Trophoblast cell (in vitro differentiated cells and primary cell): ENCODE measurements at regions not wholly inside any gene's neighbourhood (a gene's known extent, or its start where the extent isn't known, plus 50 kb on each side); places are given as distances from the start of the nearest gene placed in this dataset.

ENCODE experiments used
- DNase-seq, 2 donors: peaks; one replicate each; pipeline ENCODE4 v3.0.0-alpha.2; 2016
- H2AFZ ChIP-seq: 2 replicates; pipeline ENCODE4 v1.6.1; 2013; ENCODE audit warnings: low read length, moderate library complexity, mild to moderate bottlenecking; ENCODE audit not compliant: insufficient read depth, poor library complexity
- H2AK5ac ChIP-seq: 2 replicates; pipeline ENCODE4 v1.6.1; 2013; ENCODE audit warnings: mild to moderate bottlenecking, low read length
- H2BK120ac ChIP-seq: 2 replicates; pipeline ENCODE4 v1.6.1; 2013; ENCODE audit warnings: low read length, mild to moderate bottlenecking, moderate library complexity; ENCODE audit not compliant: insufficient read depth, poor library complexity
- H2BK12ac ChIP-seq: 2 replicates; pipeline ENCODE4 v1.6.1; 2013; ENCODE audit warnings: mild to moderate bottlenecking, low read length, moderate library complexity
- H2BK5ac ChIP-seq: 2 replicates; pipeline ENCODE4 v1.6.1; 2013; ENCODE audit warnings: low read length, low read depth, moderate library complexity, mild to moderate bottlenecking; ENCODE audit not compliant: poor library complexity
- H3K14ac ChIP-seq: 2 replicates; pipeline ENCODE4 v1.6.1; 2013; ENCODE audit warnings: mild to moderate bottlenecking, low read length
- H3K18ac ChIP-seq: 2 replicates; pipeline ENCODE4 v1.6.1; 2013; ENCODE audit warnings: mild to moderate bottlenecking, low read length
- H3K23ac ChIP-seq: 2 replicates; pipeline ENCODE4 v1.6.1; 2013; ENCODE audit warnings: low read length
- H3K27ac ChIP-seq: 2 replicates; pipeline ENCODE4 v1.5.1; 2013; ENCODE audit warnings: low read depth, mild to moderate bottlenecking, inconsistent platforms, low read length, moderate library complexity
- H3K27me3 ChIP-seq: 2 replicates; pipeline ENCODE4 v1.6.1; 2013; ENCODE audit warnings: inconsistent platforms, mild to moderate bottlenecking, low read length, moderate library complexity; ENCODE audit not compliant: insufficient read depth
- H3K36me3 ChIP-seq, 2 experiments: 1 replicate in 1 of 2; 2 replicates in 1 of 2; pipeline ENCODE4 v1.6.1; 2013; ENCODE audit warnings: low read length in 2 of 2, mild to moderate bottlenecking in 2 of 2, moderate library complexity in 1 of 2; ENCODE audit not compliant: insufficient read depth in 2 of 2, control insufficient read depth in 1 of 2
- H3K4ac ChIP-seq: 2 replicates; pipeline ENCODE4 v1.6.1; 2013; ENCODE audit warnings: low read depth, mild to moderate bottlenecking, low read length, moderate library complexity
- H3K4me1 ChIP-seq, 2 experiments: 1 replicate in 1 of 2; 2 replicates in 1 of 2; pipeline ENCODE4 v1.6.1; 2013; ENCODE audit warnings: low read length in 2 of 2, mild to moderate bottlenecking in 2 of 2, moderate library complexity in 1 of 2; ENCODE audit not compliant: insufficient read depth in 2 of 2, control insufficient read depth in 1 of 2
- H3K4me2 ChIP-seq: 2 replicates; pipeline ENCODE4 v1.6.1; 2013; ENCODE audit warnings: inconsistent platforms, mild to moderate bottlenecking, low read length, moderate library complexity
- H3K4me3 ChIP-seq: 2 replicates; pipeline ENCODE4 v1.5.1; 2013; ENCODE audit warnings: mild to moderate bottlenecking, low read depth, low read length, inconsistent platforms
- H3K79me1 ChIP-seq: one replicate; pipeline ENCODE4 v1.6.1; 2013; ENCODE audit warnings: low read length
- H3K79me2 ChIP-seq: 2 replicates; pipeline ENCODE4 v1.6.1; 2013; ENCODE audit warnings: low read length, mild to moderate bottlenecking; ENCODE audit not compliant: control insufficient read depth, insufficient read depth, poor library complexity
- H3K9ac ChIP-seq: 2 replicates; pipeline ENCODE4 v1.6.1; 2013; ENCODE audit warnings: mild to moderate bottlenecking, low read length
- H3K9me3 ChIP-seq: 2 replicates; pipeline ENCODE4 v1.6.1; 2013; ENCODE audit warnings: low read depth, mild to moderate bottlenecking, control low read depth, inconsistent platforms, low read length; ENCODE audit not compliant: insufficient read depth
- H4K12ac ChIP-seq: 2 replicates; pipeline ENCODE4 v1.6.1; 2013; ENCODE audit warnings: low read depth, mild to moderate bottlenecking, low read length, moderate library complexity
- H4K8ac ChIP-seq: 2 replicates; pipeline ENCODE4 v1.6.1; 2013; ENCODE audit warnings: low read depth, mild to moderate bottlenecking, low read length, moderate library complexity
- H4K91ac ChIP-seq: one replicate; pipeline ENCODE4 v1.6.1; 2013; ENCODE audit warnings: low read depth, mild to moderate bottlenecking, low read length, moderate library complexity
- WGBS: extraction: QIAGEN DNeasy Blood & Tissue Kit; methylation state at CpG from one replicate; pipeline ENCODE4 v1.1.7; 2013; ENCODE audit warnings: missing lambda C conversion rate; ENCODE audit not compliant: insufficient read length, insufficient coverage; ENCODE audit errors: extremely low coverage; 5-methylcytosine and 5-hydroxymethylcytosine counted together

DNA sequence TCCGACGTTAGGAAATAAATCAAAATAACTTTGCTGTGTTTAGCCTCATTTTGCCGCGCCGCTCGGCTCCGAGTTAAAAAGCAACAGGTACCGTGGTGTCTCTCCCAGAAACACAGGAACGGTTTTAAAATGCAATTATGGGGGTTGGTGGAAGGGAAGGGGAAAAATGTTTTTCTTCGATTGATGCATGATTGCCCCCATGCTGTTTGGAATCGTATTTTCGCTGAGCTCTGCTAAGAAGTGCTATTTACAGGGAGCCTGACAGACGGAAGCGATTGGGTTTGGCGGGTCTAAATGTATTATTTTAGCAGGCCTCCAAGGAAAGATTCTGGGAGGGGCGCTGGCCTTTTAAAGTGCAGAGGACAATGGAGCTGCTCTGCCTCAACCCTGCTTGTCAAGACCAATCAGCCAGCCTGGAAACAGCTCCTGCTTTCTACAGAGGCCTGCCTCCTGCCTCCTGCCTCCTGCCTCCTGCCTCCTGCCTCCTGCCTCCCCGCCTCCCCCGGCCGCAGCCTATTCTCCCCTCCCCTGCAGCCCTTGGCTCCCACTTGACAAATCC, 156.7 kb upstream of the TLE3 start:
- Histone ChIP-seq H2BK12ac (no peak overlapping the region), H2AFZ (no peak overlapping the region), H2AK5ac (no peak overlapping the region), H2BK5ac (no peak overlapping the region), H3K4ac (no peak overlapping the region), H3K79me1 (no peaks in the 10 kb centered on the region), H3K18ac (no peak overlapping the region), H3K36me3 (no peaks in the 10 kb centered on the region), H3K27ac (no peak overlapping the region), H4K12ac (no peak overlapping the region), H4K91ac (no peak overlapping the region), H3K23ac (no peak overlapping the region), H3K79me2 (no peaks in the 10 kb centered on the region), H3K27me3 (no peaks in the 10 kb centered on the region), H3K9ac (no peak overlapping the region), H3K9me3 (peaks cover 1% of the 10 kb centered on the region), H2BK120ac (no peak overlapping the region), H4K8ac (no peak overlapping the region), H3K4me3 (no peak overlapping the region), H3K4me1 (peaks cover 7 to 8% of the 10 kb centered on the region in 2 experiments), H3K14ac (no peak overlapping the region), H3K4me2 (no peak overlapping the region)
- DNase-seq: no peak
- 100% methylated on average over 2 of the region's 19 CpGs for WGBS

DNA sequence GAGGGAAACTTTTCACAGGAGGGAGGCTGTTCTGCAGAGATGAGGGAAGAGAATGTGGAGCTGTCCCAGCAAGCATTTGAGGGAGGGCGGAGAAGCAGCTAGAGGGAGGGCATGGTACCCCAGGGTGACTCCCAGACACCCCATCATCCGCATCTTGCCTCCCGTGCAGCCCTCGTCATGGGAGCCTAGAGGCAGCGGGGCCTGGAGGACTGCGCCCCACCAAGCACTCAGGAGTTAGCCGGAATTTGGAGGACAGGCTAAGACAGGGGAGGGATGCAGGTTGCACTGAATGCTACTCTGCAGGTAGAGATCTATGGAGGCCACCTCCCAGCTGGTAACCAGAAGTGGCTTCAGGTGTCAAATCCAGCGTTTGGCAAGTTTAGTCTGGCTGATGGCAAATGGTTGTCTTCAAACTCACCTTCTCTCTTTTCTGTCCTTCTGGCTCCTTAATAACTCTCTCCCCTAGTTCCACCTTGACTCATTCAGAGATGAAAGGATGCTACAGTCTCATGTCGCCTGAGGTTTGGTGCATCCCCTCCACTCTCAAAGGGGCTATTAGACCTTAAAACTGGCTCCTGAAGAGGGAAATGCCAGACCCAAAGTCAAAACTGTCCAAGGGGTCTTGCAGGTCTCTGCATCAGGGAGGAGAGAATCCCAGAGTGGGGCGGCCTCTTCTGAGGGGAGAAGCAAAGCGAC, 155.9 kb upstream of the TLE3 start:
- no peaks in the 10 kb centered on the region for H3K79me2 ChIP-seq
- H2AK5ac ChIP-seq: no peak overlapping the region
- no peak overlapping the region for H2BK12ac ChIP-seq
- peaks cover 2 to 4% of the 10 kb centered on the region in 2 experiments for H3K4me1 ChIP-seq
- H3K4ac ChIP-seq: no peak overlapping the region
- H2BK120ac ChIP-seq: no peak overlapping the region
- no peak overlapping the region for H2AFZ ChIP-seq
- WGBS: no CpG with 5 or more reads among the region's 11 CpGs
- H3K23ac ChIP-seq: no peak overlapping the region
- no peak overlapping the region for H3K18ac ChIP-seq
- H3K9me3 ChIP-seq: peaks cover 1% of the 10 kb centered on the region
- no peak for DNase-seq
- no peak overlapping the region for H3K9ac ChIP-seq
- no peak overlapping the region for H3K4me2 ChIP-seq
- H2BK5ac ChIP-seq: no peak overlapping the region
- H3K27me3 ChIP-seq: no peaks in the 10 kb centered on the region
- no peak overlapping the region for H3K14ac ChIP-seq
- no peaks in the 10 kb centered on the region for H3K36me3 ChIP-seq
- no peak overlapping the region for H4K8ac ChIP-seq
- H3K4me3 ChIP-seq: no peak overlapping the region
- no peak overlapping the region for H3K27ac ChIP-seq
- no peaks in the 10 kb centered on the region for H3K79me1 ChIP-seq
- no peak overlapping the region for H4K91ac ChIP-seq
- no peak overlapping the region for H4K12ac ChIP-seq

DNA sequence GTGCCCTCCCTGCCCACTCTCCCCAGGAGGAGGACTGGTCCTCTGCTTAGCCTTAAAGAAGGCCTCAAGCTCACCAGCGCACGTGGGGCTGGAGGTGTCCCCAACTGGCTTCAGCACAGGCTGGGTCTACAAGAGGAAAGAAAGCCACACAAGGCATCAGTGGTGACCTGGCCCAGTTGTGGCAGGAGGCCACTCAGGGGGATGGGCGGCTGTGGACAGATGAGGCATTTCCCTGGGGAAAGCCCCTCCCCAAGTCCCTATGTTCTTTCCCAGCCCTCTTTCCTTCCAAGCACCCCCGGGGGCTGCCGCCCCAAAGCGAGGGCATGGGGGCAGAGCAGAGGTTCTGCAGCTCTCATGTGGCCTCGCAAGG, 155.2 kb upstream of the TLE3 start:
- H3K4me2 ChIP-seq: no peak overlapping the region
- no peak overlapping the region for H3K4ac ChIP-seq
- WGBS: no CpG with 5 or more reads among the region's 7 CpGs
- no peak overlapping the region for H2BK120ac ChIP-seq
- H3K79me1 ChIP-seq: no peaks in the 10 kb centered on the region
- H2AFZ ChIP-seq: no peak overlapping the region
- H3K14ac ChIP-seq: no peak overlapping the region
- no peak overlapping the region for H2BK5ac ChIP-seq
- no peak overlapping the region for H3K18ac ChIP-seq
- peaks cover 5 to 8% of the 10 kb centered on the region in 2 experiments for H3K4me1 ChIP-seq
- no peaks in the 10 kb centered on the region for H3K27me3 ChIP-seq
- no peak overlapping the region for H3K27ac ChIP-seq
- no peaks in the 10 kb centered on the region for H3K36me3 ChIP-seq
- H4K91ac ChIP-seq: no peak overlapping the region
- H2AK5ac ChIP-seq: no peak overlapping the region
- no peak overlapping the region for H3K23ac ChIP-seq
- H3K79me2 ChIP-seq: no peaks in the 10 kb centered on the region
- no peak for DNase-seq
- peaks cover 1% of the 10 kb centered on the region for H3K9me3 ChIP-seq
- H3K9ac ChIP-seq: no peak overlapping the region
- no peak overlapping the region for H3K4me3 ChIP-seq
- no peak overlapping the region for H4K8ac ChIP-seq
- H2BK12ac ChIP-seq: no peak overlapping the region
- no peak overlapping the region for H4K12ac ChIP-seq

DNA sequence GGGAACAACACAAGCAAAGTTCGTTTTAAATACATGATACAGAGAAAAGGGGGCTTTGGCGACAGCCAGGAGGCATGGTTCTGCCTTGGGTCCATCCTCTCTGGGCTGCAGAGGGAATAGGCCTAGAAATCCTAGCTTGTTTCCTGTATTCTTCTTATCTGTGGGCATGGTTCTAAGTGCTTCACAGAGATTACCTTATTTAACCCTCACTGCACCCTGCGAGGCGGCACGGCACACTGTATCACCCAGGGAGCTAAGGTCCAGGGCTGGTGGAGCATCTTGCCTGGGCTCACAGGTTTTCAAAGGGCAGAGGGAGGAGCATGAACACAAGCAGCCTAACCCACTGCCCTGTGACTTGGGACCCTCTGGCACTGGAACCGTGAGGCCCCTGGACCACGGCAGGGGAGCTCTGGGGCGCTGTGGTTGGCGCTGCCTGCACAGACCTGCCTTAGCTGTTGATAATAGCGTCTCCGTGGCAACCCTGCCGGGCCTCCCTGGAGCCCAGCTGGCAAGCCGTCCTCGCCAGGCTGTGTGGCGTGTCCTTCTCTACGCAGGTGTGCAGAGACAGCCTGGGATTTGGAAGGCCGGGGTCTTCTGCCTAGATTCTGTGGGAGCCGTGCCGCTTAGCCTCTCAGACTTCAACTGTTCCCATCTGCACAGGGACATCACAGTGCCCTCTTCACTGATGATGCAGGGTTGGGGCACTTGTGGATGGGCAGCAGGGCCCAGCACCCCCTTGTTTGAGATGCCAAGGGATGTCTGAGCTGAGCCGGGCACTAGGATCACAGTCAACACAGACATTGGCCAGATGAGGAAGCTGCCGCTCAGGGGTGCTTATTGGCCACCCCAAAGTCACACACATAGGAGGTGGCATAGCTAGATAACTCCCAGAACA, 154.6 kb upstream of the TLE3 start:
- no peak overlapping the region for H4K91ac ChIP-seq
- H3K79me2 ChIP-seq: no peaks in the 10 kb centered on the region
- H3K4me2 ChIP-seq: no peak overlapping the region
- no peak for DNase-seq
- H3K4me3 ChIP-seq: no peak overlapping the region
- no peak overlapping the region for H2AK5ac ChIP-seq
- no peak overlapping the region for H3K27ac ChIP-seq
- H2BK120ac ChIP-seq: no peak overlapping the region
- no peak overlapping the region for H3K4ac ChIP-seq
- no peak overlapping the region for H3K14ac ChIP-seq
- no peak overlapping the region for H3K18ac ChIP-seq
- no peaks in the 10 kb centered on the region for H3K36me3 ChIP-seq
- no peak overlapping the region for H3K9ac ChIP-seq
- no peak overlapping the region for H2BK12ac ChIP-seq
- peaks cover 1% of the 10 kb centered on the region for H3K9me3 ChIP-seq
- peaks cover 5 to 8% of the 10 kb centered on the region in 2 experiments for H3K4me1 ChIP-seq
- no peaks in the 10 kb centered on the region for H3K27me3 ChIP-seq
- no peak overlapping the region for H3K23ac ChIP-seq
- no peak overlapping the region for H2AFZ ChIP-seq
- no peak overlapping the region for H4K12ac ChIP-seq
- H2BK5ac ChIP-seq: no peak overlapping the region
- no peaks in the 10 kb centered on the region for H3K79me1 ChIP-seq
- no CpG with 5 or more reads among the region's 21 CpGs for WGBS
- H4K8ac ChIP-seq: no peak overlapping the region
